ENCODE measurements at regions not wholly inside any gene's neighbourhood (a gene's known extent, or its start where the extent isn't known, plus 50 kb on each side); places are given as distances from the start of the nearest gene placed in this dataset.

DNA sequence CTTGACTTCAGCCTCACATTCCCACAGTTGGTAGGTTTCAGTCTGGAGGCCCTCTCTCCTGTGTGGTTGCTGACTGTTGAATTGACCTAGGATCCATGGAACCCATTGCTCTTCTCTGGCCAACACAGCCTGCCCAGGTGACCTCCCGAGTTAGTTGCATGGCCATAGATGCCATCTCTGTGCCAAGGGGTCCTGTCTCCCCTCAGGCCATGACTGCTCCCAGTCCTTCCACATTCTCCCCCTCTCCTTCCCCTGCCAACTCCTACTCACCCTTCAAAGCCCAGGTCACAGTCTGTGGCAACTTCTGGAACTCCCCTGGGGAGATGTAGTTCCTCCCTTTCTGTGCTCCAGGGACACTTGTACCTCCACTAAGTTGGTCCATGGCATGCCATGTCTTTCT is 67.3 kb upstream of the GRB10 start:
- TF ChIP-seq, protein P1, sequence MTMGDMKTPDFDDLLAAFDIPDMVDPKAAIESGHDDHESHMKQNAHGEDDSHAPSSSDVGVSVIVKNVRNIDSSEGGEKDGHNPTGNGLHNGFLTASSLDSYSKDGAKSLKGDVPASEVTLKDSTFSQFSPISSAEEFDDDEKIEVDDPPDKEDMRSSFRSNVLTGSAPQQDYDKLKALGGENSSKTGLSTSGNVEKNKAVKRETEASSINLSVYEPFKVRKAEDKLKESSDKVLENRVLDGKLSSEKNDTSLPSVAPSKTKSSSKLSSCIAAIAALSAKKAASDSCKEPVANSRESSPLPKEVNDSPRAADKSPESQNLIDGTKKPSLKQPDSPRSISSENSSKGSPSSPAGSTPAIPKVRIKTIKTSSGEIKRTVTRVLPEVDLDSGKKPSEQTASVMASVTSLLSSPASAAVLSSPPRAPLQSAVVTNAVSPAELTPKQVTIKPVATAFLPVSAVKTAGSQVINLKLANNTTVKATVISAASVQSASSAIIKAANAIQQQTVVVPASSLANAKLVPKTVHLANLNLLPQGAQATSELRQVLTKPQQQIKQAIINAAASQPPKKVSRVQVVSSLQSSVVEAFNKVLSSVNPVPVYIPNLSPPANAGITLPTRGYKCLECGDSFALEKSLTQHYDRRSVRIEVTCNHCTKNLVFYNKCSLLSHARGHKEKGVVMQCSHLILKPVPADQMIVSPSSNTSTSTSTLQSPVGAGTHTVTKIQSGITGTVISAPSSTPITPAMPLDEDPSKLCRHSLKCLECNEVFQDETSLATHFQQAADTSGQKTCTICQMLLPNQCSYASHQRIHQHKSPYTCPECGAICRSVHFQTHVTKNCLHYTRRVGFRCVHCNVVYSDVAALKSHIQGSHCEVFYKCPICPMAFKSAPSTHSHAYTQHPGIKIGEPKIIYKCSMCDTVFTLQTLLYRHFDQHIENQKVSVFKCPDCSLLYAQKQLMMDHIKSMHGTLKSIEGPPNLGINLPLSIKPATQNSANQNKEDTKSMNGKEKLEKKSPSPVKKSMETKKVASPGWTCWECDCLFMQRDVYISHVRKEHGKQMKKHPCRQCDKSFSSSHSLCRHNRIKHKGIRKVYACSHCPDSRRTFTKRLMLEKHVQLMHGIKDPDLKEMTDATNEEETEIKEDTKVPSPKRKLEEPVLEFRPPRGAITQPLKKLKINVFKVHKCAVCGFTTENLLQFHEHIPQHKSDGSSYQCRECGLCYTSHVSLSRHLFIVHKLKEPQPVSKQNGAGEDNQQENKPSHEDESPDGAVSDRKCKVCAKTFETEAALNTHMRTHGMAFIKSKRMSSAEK (CRISPR knock-in tag; IDR thresholded peaks at IDR 0.05; ENCODE audit: borderline replicate concordance): no peak
- no peak for TF ChIP-seq ZNF416 (CRISPR knock-in tag; IDR thresholded peaks at IDR 0.05)
- no peak for TF ChIP-seq NFE2L1 (CRISPR knock-in tag; IDR thresholded peaks at IDR 0.05)
- TF ChIP-seq ATF1 (CRISPR knock-in tag; IDR thresholded peaks at IDR 0.05): no peak
- TF ChIP-seq NR1H2 (CRISPR knock-in tag; IDR thresholded peaks at IDR 0.05): no peak
- TF ChIP-seq, protein P2, sequence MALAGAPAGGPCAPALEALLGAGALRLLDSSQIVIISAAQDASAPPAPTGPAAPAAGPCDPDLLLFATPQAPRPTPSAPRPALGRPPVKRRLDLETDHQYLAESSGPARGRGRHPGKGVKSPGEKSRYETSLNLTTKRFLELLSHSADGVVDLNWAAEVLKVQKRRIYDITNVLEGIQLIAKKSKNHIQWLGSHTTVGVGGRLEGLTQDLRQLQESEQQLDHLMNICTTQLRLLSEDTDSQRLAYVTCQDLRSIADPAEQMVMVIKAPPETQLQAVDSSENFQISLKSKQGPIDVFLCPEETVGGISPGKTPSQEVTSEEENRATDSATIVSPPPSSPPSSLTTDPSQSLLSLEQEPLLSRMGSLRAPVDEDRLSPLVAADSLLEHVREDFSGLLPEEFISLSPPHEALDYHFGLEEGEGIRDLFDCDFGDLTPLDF (CRISPR knock-in tag; IDR thresholded peaks at IDR 0.05): no peak
- TF ChIP-seq, protein P3, sequence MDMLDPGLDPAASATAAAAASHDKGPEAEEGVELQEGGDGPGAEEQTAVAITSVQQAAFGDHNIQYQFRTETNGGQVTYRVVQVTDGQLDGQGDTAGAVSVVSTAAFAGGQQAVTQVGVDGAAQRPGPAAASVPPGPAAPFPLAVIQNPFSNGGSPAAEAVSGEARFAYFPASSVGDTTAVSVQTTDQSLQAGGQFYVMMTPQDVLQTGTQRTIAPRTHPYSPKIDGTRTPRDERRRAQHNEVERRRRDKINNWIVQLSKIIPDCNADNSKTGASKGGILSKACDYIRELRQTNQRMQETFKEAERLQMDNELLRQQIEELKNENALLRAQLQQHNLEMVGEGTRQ (CRISPR knock-in tag; IDR thresholded peaks at IDR 0.05): no peak
- no peak for TF ChIP-seq PRRX2 (CRISPR knock-in tag; IDR thresholded peaks at IDR 0.05)
- TF ChIP-seq KAT7 (CRISPR knock-in tag; IDR thresholded peaks at IDR 0.05; ENCODE audit: borderline replicate concordance): no peak
- TF ChIP-seq, protein P4, sequence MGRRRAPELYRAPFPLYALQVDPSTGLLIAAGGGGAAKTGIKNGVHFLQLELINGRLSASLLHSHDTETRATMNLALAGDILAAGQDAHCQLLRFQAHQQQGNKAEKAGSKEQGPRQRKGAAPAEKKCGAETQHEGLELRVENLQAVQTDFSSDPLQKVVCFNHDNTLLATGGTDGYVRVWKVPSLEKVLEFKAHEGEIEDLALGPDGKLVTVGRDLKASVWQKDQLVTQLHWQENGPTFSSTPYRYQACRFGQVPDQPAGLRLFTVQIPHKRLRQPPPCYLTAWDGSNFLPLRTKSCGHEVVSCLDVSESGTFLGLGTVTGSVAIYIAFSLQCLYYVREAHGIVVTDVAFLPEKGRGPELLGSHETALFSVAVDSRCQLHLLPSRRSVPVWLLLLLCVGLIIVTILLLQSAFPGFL (CRISPR knock-in tag; IDR thresholded peaks at IDR 0.05; ENCODE audit: borderline replicate concordance): no peak
- no peak for TF ChIP-seq CBFB (CRISPR knock-in tag; IDR thresholded peaks at IDR 0.05; ENCODE audit: low read depth)
- TF ChIP-seq, protein P5, sequence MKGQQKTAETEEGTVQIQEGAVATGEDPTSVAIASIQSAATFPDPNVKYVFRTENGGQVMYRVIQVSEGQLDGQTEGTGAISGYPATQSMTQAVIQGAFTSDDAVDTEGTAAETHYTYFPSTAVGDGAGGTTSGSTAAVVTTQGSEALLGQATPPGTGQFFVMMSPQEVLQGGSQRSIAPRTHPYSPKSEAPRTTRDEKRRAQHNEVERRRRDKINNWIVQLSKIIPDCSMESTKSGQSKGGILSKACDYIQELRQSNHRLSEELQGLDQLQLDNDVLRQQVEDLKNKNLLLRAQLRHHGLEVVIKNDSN (CRISPR knock-in tag; IDR thresholded peaks at IDR 0.05): no peak
- TF ChIP-seq NFATC4 (CRISPR knock-in tag; IDR thresholded peaks at IDR 0.05): no peak
- TF ChIP-seq, protein P6, sequence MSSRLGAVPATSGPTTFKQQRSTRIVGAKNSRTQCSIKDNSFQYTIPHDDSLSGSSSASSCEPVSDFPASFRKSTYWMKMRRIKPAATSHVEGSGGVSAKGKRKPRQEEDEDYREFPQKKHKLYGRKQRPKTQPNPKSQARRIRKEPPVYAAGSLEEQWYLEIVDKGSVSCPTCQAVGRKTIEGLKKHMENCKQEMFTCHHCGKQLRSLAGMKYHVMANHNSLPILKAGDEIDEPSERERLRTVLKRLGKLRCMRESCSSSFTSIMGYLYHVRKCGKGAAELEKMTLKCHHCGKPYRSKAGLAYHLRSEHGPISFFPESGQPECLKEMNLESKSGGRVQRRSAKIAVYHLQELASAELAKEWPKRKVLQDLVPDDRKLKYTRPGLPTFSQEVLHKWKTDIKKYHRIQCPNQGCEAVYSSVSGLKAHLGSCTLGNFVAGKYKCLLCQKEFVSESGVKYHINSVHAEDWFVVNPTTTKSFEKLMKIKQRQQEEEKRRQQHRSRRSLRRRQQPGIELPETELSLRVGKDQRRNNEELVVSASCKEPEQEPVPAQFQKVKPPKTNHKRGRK (CRISPR knock-in tag; IDR thresholded peaks at IDR 0.05; ENCODE audit: borderline replicate concordance): no peak
- no peak for TF ChIP-seq ZNF671 (CRISPR knock-in tag; IDR thresholded peaks at IDR 0.05)
- no peak for ATAC-seq
- Mint-ChIP-seq H3K9me3 (peaks cover 22% of the 10 kb centered on the region), H3K4me3 (no peak overlapping the region), H3K27me3 (ENCODE audit: low read depth) (peaks cover 4% of the 10 kb centered on the region; the same call in 1 of the 2 replicates), H3K27ac (no peak overlapping the region), H3K4me1 (no peaks in the 10 kb centered on the region), H3K36me3 (peaks cover 12% of the 10 kb centered on the region)
- DNase-seq (ENCODE audit: low spot score): no peak
- POLR2A ChIA-PET: no interaction called here
- CTCF ChIA-PET: no interaction called here

DNA sequence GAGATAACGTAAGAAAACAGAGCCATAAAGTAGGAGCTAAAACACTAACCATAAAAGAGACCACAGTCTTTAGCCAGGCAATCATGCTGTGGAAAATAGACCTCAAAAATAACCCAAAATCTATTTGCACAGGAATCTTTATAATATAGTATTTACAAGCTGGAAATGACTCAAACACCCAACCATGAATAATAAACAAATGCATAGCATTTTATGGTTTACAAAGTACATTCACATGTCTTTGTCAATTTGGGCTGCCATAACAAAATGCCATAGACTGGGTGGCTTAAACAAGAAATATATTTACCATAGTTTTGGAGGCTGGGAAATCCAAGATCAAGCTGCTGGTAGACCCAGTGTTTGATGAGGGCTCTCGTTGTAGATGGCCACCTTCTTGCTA is 65.5 kb upstream of the GRB10 start:
- H3K27me3 Mint-ChIP-seq (ENCODE audit: low read depth): peaks cover 10% of the 10 kb centered on the region; the same call in 1 of the 2 replicates
- ChIA-PET CTCF (interaction anchor here (1.1 kb wide), 1 partner anchor 153 kb away, joined by 3 read pairs; no protein-coding TSS in a partner anchor), POLR2A (no interaction called here)
- H3K4me3 Mint-ChIP-seq: no peak overlapping the region
- H3K36me3 Mint-ChIP-seq: peaks cover 24% of the 10 kb centered on the region
- H3K27ac Mint-ChIP-seq: no peak overlapping the region
- ATAC-seq: no peak
- H3K9me3 Mint-ChIP-seq: peaks cover 36% of the 10 kb centered on the region
- no peaks in the 10 kb centered on the region for H3K4me1 Mint-ChIP-seq
- no peak for DNase-seq (ENCODE audit: low spot score)
- TF ChIP-seq IRF2 (CRISPR knock-in tag; IDR thresholded peaks at IDR 0.05; ENCODE audit: borderline replicate concordance, low read depth) (no peak), NR1H2 (CRISPR knock-in tag; IDR thresholded peaks at IDR 0.05) (no peak), OVOL2 (CRISPR knock-in tag; IDR thresholded peaks at IDR 0.05; ENCODE audit: borderline replicate concordance) (no peak), JUN (CRISPR knock-in tag; IDR thresholded peaks at IDR 0.05) (no peak), FOXK1 (CRISPR knock-in tag; IDR thresholded peaks at IDR 0.05) (no peak), ZNF138 (CRISPR knock-in tag; conservative IDR thresholded peaks at IDR 0.05) (no peak), ZNF232 (CRISPR knock-in tag; IDR thresholded peaks at IDR 0.05) (no peak), SMAD3 (CRISPR knock-in tag; IDR thresholded peaks at IDR 0.05; ENCODE audit: borderline replicate concordance) (no peak), ETV6 (CRISPR knock-in tag; IDR thresholded peaks at IDR 0.05) (no peak), GABPB1 (CRISPR knock-in tag; IDR thresholded peaks at IDR 0.05) (no peak)
- TF ChIP-seq, protein P4 (CRISPR knock-in tag; IDR thresholded peaks at IDR 0.05; ENCODE audit: borderline replicate concordance): no peak
- TF ChIP-seq, protein P7, sequence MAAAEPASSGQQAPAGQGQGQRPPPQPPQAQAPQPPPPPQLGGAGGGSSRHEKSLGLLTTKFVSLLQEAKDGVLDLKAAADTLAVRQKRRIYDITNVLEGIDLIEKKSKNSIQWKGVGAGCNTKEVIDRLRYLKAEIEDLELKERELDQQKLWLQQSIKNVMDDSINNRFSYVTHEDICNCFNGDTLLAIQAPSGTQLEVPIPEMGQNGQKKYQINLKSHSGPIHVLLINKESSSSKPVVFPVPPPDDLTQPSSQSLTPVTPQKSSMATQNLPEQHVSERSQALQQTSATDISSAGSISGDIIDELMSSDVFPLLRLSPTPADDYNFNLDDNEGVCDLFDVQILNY (CRISPR knock-in tag; IDR thresholded peaks at IDR 0.05): no peak

All from WTC11 (cell line).